Neural cell (in vitro differentiated cells): ENCODE measurements at regions not wholly inside any gene's neighbourhood (a gene's known extent, or its start where the extent isn't known, plus 50 kb on each side); places are given as distances from the start of the nearest gene placed in this dataset.

Experiments
- H2AFZ ChIP-seq: fragments of 200-600, 300-800 bp; sonication (generic), shearing (Covaris generic); 2 replicates; pipeline ENCODE4 v1.6.0; 2014; ENCODE audit warnings: low read depth, mild to moderate bottlenecking, antibody characterized with exemption, low read length, moderate library complexity
- H3F3A ChIP-seq: fragments of 200-600 bp; shearing (Covaris generic); 2 replicates; pipeline ENCODE4 v1.6.1; 2016; ENCODE audit warnings: mild to moderate bottlenecking, moderate library complexity, mixed read lengths, antibody characterized with exemption, low read length; ENCODE audit not compliant: insufficient read depth, poor library complexity, severe bottlenecking
- H3K27ac ChIP-seq: fragments of 200-600, 300-800 bp; sonication (generic), shearing (Covaris generic); 2 replicates; pipeline ENCODE4 v1.5.1; 2014; ENCODE audit warnings: mild to moderate bottlenecking, low read length, moderate library complexity
- H3K27me3 ChIP-seq: fragments of 300-800, 200-600 bp; sonication (generic), shearing (Covaris generic); 2 replicates; pipeline ENCODE4 v1.6.0; 2014; ENCODE audit warnings: mild to moderate bottlenecking, low read depth, low read length, moderate library complexity; ENCODE audit not compliant: insufficient read depth
- H3K36me3 ChIP-seq: fragments of 300-800, 200-600 bp; sonication (generic), shearing (Covaris generic); 2 replicates; pipeline ENCODE4 v1.5.1; 2014; ENCODE audit warnings: mild to moderate bottlenecking, antibody characterized with exemption, low read length, moderate library complexity; ENCODE audit not compliant: insufficient read depth
- H3K4me2 ChIP-seq: fragments of 300-800, 200-600 bp; sonication (generic), shearing (Covaris generic); 2 replicates; pipeline ENCODE4 v1.6.0; 2014; ENCODE audit warnings: mild to moderate bottlenecking, low read length
- H3K4me3 ChIP-seq: fragments of 300-800, 200-600 bp; sonication (generic), shearing (Covaris generic); 2 replicates; pipeline ENCODE4 v1.5.1; 2014; ENCODE audit warnings: mild to moderate bottlenecking, low read length, moderate library complexity
- H3K79me2 ChIP-seq: fragments of 200-600 bp; shearing (Covaris generic); replicated peaks from 2 replicates; pipeline ENCODE4 v1.6.0; 2014; ENCODE audit warnings: mild to moderate bottlenecking, low read length, moderate library complexity; ENCODE audit not compliant: insufficient read depth
- H3K9ac ChIP-seq: fragments of 300-800, 200-600 bp; sonication (generic), shearing (Covaris generic); 2 replicates; pipeline ENCODE4 v1.6.1; 2016; ENCODE audit warnings: mild to moderate bottlenecking, low read length, mixed read lengths
- H3K9me2 ChIP-seq: fragments of 200-600 bp; shearing (Covaris generic); 2 replicates; pipeline ENCODE4 v1.6.1; 2016; ENCODE audit warnings: mild to moderate bottlenecking, low read length, mixed read lengths; ENCODE audit not compliant: insufficient read depth
- H3K9me3 ChIP-seq: fragments of 200-600, 300-800 bp; sonication (generic), shearing (Covaris generic); 2 replicates; pipeline ENCODE4 v1.6.1; 2016; ENCODE audit warnings: mild to moderate bottlenecking, mixed run types, low read length, moderate library complexity, mixed read lengths
- H4K20me1 ChIP-seq: fragments of 200-600 bp; shearing (Covaris generic); 2 replicates; pipeline ENCODE4 v1.6.1; 2016; ENCODE audit warnings: mild to moderate bottlenecking, mixed run types; ENCODE audit not compliant: insufficient read depth
- CTCF ChIP-seq: fragments of 450-650 bp; IDR thresholded peaks from 2 replicates; pipeline ENCODE4 v1.5.1; 2014; ENCODE audit warnings: antibody characterized with exemption, mild to moderate bottlenecking, moderate library complexity; ENCODE audit not compliant: poor library complexity, severe bottlenecking
- EP300 ChIP-seq: fragments of 450-650 bp; conservative IDR thresholded peaks from 2 replicates; pipeline ENCODE4 v1.6.1; 2014; ENCODE audit warnings: antibody characterized with exemption, mild to moderate bottlenecking, moderate library complexity; ENCODE audit not compliant: poor library complexity, severe bottlenecking
- EZH2 ChIP-seq: fragments of 200-600, 300-800 bp; shearing (Covaris generic), sonication (generic); IDR thresholded peaks from 2 replicates; pipeline ENCODE4 v1.6.1; 2014; ENCODE audit warnings: antibody characterized with exemption, low read length, borderline replicate concordance, mild to moderate bottlenecking; ENCODE audit not compliant: insufficient read depth, poor library complexity, severe bottlenecking
- MXI1 ChIP-seq: fragments of 450-650 bp; conservative IDR thresholded peaks from 2 replicates; pipeline ENCODE4 v1.6.1; 2014; ENCODE audit warnings: antibody characterized with exemption, mild to moderate bottlenecking; ENCODE audit not compliant: poor library complexity, severe bottlenecking
- POLR2AphosphoS5 ChIP-seq: IDR thresholded peaks from 2 replicates; pipeline ENCODE4 v1.6.1; 2012
- RAD21 ChIP-seq: fragments of 450-650 bp; conservative IDR thresholded peaks from 2 replicates; pipeline ENCODE4 v1.6.1; 2014; ENCODE audit warnings: antibody characterized with exemption, mild to moderate bottlenecking, moderate library complexity
- REST ChIP-seq: IDR thresholded peaks from 2 replicates; pipeline ENCODE4 v1.6.1; 2012; ENCODE audit warnings: borderline replicate concordance
- SMC3 ChIP-seq: fragments of 450-650 bp; conservative IDR thresholded peaks from 2 replicates; pipeline ENCODE4 v1.6.1; 2014; ENCODE audit warnings: antibody characterized with exemption, mild to moderate bottlenecking, moderate library complexity; ENCODE audit not compliant: poor library complexity
- TAF1 ChIP-seq: IDR thresholded peaks from 2 replicates; pipeline ENCODE4 v1.6.1; 2012; ENCODE audit warnings: low read depth

- H3K4me2 ChIP-seq: no peak overlapping the region
- H3K27ac ChIP-seq: no peak overlapping the region
- no peaks in the 10 kb centered on the region for H3K79me2 ChIP-seq
Observed at GRCh38 chrX:46366381-46367207, 178.6 kb downstream of the ZNF674 start.

GRCh38 chrX:46354481-46354880 is 190.7 kb downstream of the ZNF674 start:
- Histone ChIP-seq H3K27ac (no peak overlapping the region), H3F3A (no peaks in the 10 kb centered on the region), H3K79me2 (no peaks in the 10 kb centered on the region), H2AFZ (no peak overlapping the region), H3K36me3 (no peaks in the 10 kb centered on the region), H4K20me1 (no peaks in the 10 kb centered on the region), H3K27me3 (no peaks in the 10 kb centered on the region), H3K4me3 (no peak overlapping the region), H3K4me2 (no peak overlapping the region), H3K9me3 (no peaks in the 10 kb centered on the region), H3K9me2 (no peaks in the 10 kb centered on the region), H3K9ac (no peak overlapping the region)
- TF ChIP-seq REST (no peak), RAD21 (no peak), POLR2AphosphoS5 (no peak), MXI1 (no peak), CTCF (no peak)

More at GRCh38 chrX:46366381-46367207, 178.6 kb downstream of the ZNF674 start:
- Histone ChIP-seq H3F3A (no peaks in the 10 kb centered on the region), H3K27me3 (no peaks in the 10 kb centered on the region), H3K4me3 (no peak overlapping the region), H3K9me2 (no peaks in the 10 kb centered on the region), H4K20me1 (no peaks in the 10 kb centered on the region), H2AFZ (no peak overlapping the region), H3K9me3 (no peaks in the 10 kb centered on the region), H3K9ac (no peak overlapping the region), H3K36me3 (no peaks in the 10 kb centered on the region)
- TF ChIP-seq TAF1 (no peak), SMC3 (no peak), RAD21 (no peak), MXI1 (no peak), EP300 (no peak), EZH2 (no peak), CTCF (no peak), REST (no peak), POLR2AphosphoS5 (no peak)
